ENCODE measurements at regions not wholly inside any gene's neighbourhood (a gene's known extent, or its start where the extent isn't known, plus 50 kb on each side); places are given as distances from the start of the nearest gene placed in this dataset.
"Not testable (repeated sequence)": the region's sequence is repeated elsewhere in the genome, so short reads cannot be mapped to it uniquely, and the experiment has no call there.

DNA sequence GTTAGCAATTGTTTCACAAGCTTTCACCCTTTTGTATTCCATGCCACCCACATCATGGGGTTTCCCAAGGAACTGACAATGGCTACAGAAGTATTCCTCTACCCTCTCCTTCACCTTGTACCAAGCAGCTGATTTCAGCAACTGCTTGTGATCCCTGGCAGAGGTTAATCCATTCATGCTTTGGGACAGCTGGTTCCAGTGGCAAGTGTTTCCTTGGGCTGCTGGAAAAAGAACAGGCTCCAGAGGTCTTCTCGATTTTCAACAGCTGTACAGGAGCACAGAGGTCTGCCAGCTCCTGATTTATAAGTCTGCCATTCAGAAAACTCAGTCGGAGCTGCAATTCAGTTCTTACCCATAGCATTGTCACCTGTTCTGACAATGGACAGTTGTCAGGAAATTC is 239.2 kb upstream of the CWC22 start:
- H3K4me1 ChIP-seq, result no peaks in the 10 kb centered on the region
- no peak for DNase-seq
- H3K27ac ChIP-seq, result no peak overlapping the region
- intact Hi-C loops (cut with DNase I; ENCODE audit: low total_unique reads), result no loop called here
- H3K36me3 ChIP-seq, result no peaks in the 10 kb centered on the region
- no peak overlapping the region for H3K4me3 ChIP-seq
- no peaks in the 10 kb centered on the region for H3K27me3 ChIP-seq
- no peaks in the 10 kb centered on the region for H3K9me3 ChIP-seq
- TF ChIP-seq POLR2A (IDR thresholded peaks at IDR 0.05) (no peak), CTCF (IDR thresholded peaks at IDR 0.05) (no peak)

DNA sequence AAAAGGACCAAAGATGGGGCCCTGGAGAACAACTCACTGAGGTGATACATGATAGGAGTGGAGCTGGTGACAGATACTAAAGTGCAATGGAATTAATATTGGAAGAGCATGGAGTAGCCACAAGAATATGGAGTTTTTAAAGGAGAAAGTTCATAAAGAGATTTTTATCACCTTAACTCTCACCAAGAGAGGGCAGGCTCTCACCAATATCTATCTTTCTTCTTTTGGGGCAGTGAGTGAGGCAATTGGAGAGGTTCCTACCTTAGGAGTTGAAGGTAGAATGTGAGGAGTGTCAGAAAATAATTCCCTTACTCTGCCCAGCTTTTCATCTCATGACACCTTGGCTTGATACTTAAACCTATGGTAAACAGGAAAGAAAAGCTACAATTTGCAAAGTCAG is 233.7 kb upstream of the CWC22 start:
- intact Hi-C loops (cut with DNase I; ENCODE audit: low total_unique reads), result no loop called here
- Histone ChIP-seq H3K27ac (no peak overlapping the region), H3K36me3 (no peaks in the 10 kb centered on the region), H3K4me3 (no peak overlapping the region), H3K4me1 (no peaks in the 10 kb centered on the region), H3K27me3 (no peaks in the 10 kb centered on the region), H3K9me3 (no peaks in the 10 kb centered on the region)
- DNase-seq, result no peak
- TF ChIP-seq POLR2A (IDR thresholded peaks at IDR 0.05), result no peak
- TF ChIP-seq CTCF (IDR thresholded peaks at IDR 0.05), result no peak

DNA sequence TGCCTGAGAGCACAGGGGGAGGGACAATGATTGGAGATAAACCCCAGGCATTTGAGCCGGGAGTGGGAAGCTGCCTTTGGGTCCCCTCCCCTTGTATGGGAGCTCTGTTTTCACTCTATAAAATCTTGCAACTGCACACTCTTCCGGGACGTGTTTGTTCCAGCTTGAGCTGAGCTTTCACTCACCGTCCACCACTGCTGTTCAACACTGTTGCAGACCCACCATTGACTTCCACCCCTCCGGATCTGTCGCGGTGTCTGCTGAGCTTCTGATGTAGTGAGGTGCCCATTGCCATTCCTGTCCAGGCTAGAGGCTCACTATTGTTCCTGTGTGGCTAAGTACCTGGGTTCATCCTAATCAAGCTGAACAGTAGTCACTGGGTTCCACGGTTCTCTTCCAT is 231.6 kb upstream of the CWC22 start:
- Histone ChIP-seq H3K4me3 (no peak overlapping the region), H3K27me3 (no peaks in the 10 kb centered on the region), H3K36me3 (no peaks in the 10 kb centered on the region), H3K27ac (no peak overlapping the region), H3K4me1 (no peaks in the 10 kb centered on the region), H3K9me3 (no peaks in the 10 kb centered on the region)
- no peak for TF ChIP-seq CTCF (IDR thresholded peaks at IDR 0.05)
- no peak for TF ChIP-seq POLR2A (IDR thresholded peaks at IDR 0.05)
- DNase-seq, result no peak
- intact Hi-C loops (cut with DNase I; ENCODE audit: low total_unique reads), result no loop called here

- H3K4me3 ChIP-seq; H3K27me3 ChIP-seq; H3K9me3 ChIP-seq; H3K36me3 ChIP-seq; H3K27ac ChIP-seq; intact Hi-C loops (cut with DNase I; ENCODE audit: low total_unique reads); H3K4me1 ChIP-seq; DNase-seq: not testable (repeated sequence)
These were observed 229.0 kb upstream of the CWC22 start for GRCh38 chr2:180236061-180236460.

DNA sequence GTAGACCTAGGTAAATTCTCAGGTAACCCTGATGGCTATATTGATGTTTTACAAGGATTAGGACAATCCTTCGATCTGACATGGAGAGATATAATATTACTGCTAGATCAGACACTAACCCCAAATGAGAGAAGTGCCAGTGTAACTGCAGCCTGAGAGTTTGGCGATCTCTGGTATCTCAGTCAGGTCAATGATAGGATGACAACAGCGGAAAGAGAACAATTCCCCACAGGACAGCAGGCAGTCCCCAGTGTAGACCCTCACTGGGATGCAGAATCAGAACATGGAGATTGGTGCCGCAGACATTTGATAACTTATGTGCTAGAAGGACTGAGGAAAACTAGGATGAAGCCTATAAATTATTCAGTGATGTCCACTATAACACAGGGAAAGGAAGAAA is 228.4 kb upstream of the CWC22 start:
- intact Hi-C loops (cut with DNase I; ENCODE audit: low total_unique reads); H3K9me3 ChIP-seq; H3K4me1 ChIP-seq; H3K36me3 ChIP-seq; H3K27me3 ChIP-seq; H3K4me3 ChIP-seq; H3K27ac ChIP-seq; DNase-seq: not testable (repeated sequence)

DNA sequence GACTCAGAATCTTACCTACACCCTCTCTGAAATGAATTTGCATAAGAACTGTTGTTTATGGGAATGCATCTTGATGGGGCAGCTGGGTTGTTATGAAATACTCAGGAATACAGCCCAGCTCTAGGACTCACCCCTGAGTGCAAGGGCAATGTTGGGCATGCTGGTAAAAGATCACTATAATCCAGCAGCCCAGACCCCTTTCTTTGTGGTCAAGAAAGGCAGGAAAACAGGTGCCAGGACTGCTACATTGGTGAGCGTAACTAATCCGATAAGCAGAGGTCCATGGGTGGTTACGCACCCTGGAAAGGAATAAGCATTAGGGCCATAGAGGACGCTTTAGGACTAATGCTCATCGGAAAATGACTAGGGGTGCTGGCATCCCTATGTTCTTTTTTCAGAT is 227.9 kb upstream of the CWC22 start:
- H3K9me3 ChIP-seq; H3K36me3 ChIP-seq; H3K4me1 ChIP-seq; H3K4me3 ChIP-seq; H3K27me3 ChIP-seq; H3K27ac ChIP-seq; intact Hi-C loops (cut with DNase I; ENCODE audit: low total_unique reads); DNase-seq: not testable (repeated sequence)

- TF ChIP-seq CTCF (IDR thresholded peaks at IDR 0.05) (no peak), POLR2A (IDR thresholded peaks at IDR 0.05) (no peak)
- no peak overlapping the region for H3K4me3 ChIP-seq
- no peaks in the 10 kb centered on the region for H3K4me1 ChIP-seq
- H3K36me3 ChIP-seq, result no peaks in the 10 kb centered on the region
- no peak overlapping the region for H3K27ac ChIP-seq
- intact Hi-C loops (cut with DNase I; ENCODE audit: low total_unique reads), result no loop called here
- H3K27me3 ChIP-seq, result no peaks in the 10 kb centered on the region
- no peaks in the 10 kb centered on the region for H3K9me3 ChIP-seq
- no peak for DNase-seq
These were observed 223.9 kb upstream of the CWC22 start for GRCh38 chr2:180231015-180231414.
